ENCODE measurements at regions not wholly inside any gene's neighbourhood (a gene's known extent, or its start where the extent isn't known, plus 50 kb on each side); places are given as distances from the start of the nearest gene placed in this dataset.

DNA sequence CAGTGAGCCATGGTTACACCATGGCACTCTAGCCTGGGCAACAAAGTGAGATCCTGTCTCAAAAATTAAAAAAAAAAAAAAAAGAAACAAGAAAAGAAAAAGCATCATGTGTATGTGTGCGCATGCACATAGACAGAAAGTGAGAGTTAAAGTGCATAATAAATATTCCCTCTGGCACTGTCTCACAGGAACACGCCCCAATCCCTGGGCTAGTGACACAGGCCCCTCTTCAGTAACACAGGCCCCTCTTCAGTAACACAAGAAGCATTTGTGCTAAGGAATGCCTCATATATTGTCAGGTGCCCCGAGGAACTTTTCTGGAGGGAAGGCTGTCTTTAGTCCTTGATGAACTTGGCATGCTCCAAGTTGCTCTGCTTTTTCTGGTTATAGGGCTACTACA, 57.5 kb downstream of the RPL27A start:
- no peak for DNase-seq

DNA sequence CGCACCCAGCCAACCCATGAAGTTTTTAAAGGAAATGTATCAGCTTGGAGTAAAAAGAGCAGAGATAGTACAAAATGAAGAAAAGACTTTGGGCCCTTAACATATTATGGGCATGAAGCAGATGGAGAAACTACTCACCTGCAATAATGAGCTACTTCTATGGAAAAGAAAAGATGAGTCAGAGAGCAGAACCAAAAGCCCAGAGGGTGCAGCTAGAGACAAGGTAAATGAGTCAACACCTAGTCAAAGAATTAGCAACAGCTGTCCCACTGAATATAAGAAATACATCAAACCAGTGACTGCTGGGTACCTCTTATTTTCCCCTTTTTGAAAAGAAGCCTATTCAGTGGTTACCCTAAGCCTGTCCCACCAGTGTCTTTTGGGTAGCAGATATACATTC, 61.8 kb downstream of the RPL27A start:
- no peak for DNase-seq

DNA sequence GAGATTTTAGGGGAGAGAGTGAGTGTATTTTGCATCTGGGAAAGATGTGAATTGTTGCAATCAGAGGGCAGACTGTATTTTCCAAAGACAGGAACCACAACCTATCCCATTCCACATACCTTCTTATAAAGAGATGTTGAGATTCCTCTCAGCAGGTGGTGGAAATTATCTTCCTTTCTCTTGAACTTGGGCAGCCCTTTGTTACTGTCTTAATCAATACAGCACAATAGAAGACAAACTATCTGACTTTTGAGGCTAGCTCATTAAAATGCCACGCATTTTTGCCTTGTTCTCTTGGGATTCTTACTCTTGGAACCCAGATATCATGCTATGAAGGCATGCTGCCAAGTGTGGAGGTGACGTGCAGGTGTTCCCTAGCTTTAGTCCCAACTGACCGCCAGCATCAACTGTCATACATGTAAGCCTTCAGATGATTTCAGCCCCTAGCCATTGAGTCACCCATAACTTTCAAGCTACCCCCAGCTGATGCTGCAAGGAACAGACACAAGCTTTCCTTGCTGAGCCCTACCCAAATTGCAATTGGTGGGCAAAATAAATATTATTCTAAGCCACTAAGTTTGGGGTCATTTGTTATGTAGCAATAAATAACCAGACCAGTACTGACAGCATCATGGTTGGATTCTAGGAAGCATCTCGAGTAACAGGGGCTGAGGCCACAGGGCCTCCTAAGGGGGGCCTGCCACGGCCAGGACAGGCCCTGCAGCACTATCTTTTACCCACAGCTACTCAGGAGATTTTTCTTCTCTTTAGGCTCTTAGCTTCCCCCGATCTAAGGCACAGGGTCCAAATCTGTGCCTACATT, 63.0 kb downstream of the RPL27A start:
- DNase-seq, result no peak

DNA sequence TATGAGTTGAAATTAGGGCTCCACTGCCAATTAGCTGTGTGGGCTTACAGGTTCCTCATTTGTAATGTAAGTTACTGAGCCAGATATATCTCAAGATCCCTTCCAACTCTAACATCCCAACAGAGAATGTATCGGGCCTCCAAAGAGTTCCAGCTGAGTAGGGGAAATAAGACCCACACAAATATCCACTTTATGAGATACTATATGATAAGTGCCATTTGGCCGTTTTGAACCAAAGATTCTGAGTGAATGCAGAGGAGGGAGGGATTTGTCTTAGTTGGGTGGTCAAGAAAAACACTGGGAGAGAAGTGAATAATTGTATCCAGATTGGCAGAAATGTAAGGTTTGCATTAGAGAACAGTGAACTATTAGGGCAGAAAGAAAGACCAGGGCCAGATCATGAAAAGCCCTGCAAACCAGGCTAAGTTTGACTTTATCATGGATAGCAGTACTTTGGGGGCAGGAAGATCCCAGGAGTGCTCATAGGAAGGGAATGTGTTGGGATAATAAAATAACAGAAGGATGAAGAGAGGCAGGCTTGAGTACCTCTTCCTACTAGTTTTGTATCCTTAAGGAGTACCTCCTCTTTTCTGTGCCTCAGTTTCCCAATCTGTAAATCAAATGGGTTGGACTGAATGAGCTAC, 63.9 kb downstream of the RPL27A start:
- DNase-seq, result no peak

DNA sequence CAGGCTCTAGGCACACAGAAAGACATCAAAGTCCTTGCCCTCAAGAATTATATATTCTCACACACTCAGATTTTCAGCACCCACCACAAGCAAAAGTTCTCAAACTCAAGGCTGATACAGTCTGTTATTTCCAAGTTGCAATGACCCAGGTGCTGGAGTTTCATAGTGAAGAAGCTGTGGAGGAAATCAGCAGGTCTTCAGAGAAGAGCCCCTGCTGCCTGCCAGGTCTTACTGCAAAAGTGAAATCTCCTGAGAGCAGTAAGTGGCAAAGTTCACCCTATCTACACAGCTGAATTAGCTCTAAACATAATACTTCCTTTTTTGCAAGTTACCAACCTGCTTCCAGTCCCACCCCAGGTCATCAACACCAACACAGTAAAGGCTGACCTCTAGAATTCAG, 64.6 kb downstream of the RPL27A start:
- no peak for DNase-seq

DNA sequence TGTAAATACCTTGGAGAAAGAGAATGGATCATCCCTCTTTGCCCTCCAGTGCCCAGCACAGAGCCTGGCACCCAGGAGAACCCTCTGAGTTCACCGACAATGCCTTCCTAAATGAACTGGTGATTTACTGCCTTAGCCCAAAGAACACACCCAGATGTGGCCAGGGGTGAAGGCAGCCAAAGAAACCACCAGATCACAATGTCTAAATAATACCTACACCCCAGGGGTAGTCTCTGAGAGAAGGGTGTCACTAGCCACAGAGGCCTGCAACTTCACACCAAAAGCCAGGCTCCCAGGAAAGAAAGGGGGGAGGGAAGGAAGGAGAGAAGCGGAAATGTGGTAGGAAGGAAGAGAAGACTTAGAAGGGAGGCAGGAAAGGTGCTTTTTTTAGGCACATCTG, 65.7 kb downstream of the RPL27A start:
- DNase-seq, result no peak

DNA sequence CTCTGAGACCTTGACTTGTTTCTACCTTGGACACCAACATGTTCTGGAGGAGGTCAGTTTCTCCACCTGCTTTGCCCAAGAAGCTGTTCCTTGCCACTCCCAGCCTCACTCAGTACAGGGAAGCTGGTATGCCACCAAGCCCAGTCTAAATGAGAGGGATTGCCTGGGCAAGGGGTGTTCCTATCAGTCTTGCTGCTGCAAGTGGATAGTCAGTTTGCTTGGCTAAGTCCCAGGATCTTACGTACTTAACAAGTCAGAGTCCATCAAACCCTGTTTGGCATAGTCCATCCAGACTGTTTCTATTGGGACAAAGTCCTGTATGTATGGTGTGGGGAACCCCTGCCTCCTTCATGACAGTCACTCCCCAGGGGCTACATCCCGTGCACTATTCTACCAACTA, 66.6 kb downstream of the RPL27A start:
- no peak for DNase-seq

DNA sequence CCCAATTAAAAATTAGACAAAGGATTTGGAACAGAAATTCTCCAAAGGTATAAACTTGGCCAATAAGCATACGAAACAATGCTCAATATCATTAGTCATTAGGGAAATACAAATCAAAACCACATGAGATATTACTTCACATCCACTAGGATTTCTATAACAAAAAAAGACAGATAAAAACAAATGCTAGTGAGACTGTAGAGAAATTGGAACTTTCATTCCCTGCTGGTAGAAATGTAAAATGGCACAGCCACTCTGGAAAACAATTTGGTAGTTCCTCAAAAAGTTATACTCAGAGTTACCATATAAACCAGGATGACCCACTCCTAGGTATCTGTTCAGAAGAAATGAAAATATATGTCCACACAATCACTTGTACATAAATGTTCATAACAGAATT, 71.6 kb downstream of the RPL27A start:
- DNase-seq, result peak; percentile 47

DNA sequence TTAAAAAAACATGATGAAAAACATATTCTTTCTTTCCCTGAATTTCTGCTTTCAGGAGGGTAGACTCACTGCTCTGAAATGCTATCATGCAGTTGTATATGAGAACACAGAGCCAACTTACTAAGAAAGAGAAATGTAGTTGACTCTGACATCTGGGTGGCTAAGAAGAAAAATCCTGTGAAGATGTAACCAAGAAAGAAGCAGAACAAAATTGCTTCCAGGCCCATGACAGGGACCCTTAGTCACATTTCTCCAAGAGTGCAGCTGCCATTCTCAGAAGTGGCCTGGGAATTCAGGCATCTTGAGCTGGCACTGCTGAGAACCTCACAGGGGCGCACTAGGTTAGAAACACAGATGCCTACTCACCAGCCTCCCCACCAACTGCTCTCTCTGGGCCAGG, 73.6 kb downstream of the RPL27A start:
- no peak for DNase-seq

DNA sequence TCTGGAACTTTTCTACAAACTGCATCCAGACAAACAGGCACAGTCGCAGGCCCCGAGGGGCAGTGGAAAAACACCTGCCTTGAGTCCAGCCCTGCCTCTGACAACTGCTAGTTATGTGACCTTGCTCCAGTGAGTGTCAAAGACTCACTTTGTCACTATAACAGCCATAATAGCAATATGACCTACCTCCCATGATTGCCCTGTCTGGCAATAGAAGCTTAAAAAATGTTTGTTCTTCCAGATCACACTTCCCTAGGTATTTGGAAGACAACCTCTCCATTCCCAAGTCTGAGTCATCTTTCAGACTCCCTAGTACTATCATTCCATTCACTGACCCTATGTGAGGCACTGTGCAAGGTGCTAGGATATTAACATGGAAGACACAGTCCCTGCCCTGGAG, 74.5 kb downstream of the RPL27A start:
- DNase-seq, result no peak

DNA sequence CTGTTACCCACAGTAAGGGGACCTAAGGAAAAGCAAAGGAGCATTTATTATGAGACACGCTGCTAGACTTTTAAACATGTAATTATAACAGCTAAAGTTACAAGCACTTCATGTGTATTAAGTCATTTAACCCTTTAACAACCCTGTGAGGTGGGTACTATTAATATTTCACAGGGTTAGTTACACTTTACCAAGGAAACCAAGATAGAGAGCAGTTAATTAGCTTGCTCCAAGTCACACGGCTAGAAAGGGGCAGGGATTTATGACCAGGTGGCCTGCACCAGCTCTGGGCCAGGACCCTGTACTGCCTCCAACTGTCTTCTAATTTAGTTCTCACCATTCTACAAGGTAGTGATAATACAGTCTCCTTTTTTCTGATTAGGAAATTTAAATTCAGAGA, 74.9 kb downstream of the RPL27A start:
- no peak for DNase-seq

DNA sequence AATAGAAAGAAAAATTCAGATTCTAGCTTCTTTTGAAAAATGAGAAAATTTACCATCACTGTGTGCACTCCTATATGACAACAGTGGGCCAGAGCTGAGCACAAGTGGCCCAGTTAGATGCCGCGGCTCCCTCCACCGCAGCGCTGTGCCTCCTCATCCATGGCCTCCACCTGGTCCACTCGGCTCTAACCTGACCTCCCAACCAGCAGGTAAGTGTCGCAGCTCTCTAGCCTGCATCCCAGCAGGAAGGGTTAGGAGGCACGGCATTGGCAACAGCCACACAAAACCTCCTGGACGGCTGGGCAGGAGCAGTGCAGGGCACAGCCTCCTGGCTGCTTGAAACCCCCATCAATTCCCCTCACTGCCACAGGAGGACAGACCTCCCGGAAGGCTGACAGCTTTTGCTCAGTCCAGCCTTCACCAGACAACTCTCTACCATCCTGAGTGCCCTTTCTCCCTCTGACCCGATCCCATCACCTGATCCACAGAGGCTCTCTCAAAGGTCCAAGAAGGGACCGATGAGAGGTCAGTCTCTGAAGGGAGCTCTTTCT, 76.1 kb downstream of the RPL27A start:
- no peak for DNase-seq

DNA sequence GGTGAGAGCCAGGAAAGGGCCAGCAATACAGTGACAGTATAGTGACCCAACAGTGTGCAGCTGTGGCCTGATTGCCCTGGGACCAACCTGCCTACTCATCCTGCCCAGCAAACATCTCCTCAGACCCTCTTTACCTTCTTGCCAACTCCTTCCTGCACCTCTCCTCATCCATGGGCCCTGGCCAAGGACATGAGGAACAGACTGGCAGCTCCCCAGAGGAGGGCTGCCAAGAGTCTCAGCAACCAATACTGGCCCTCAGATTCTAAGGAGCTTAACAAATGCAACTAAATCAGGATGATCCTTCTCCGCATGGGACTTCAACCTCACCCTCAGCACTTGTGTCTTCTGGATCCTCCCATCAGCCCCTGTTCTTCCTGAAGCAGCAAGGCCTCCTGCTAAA, 77.0 kb downstream of the RPL27A start:
- no peak for DNase-seq

DNA sequence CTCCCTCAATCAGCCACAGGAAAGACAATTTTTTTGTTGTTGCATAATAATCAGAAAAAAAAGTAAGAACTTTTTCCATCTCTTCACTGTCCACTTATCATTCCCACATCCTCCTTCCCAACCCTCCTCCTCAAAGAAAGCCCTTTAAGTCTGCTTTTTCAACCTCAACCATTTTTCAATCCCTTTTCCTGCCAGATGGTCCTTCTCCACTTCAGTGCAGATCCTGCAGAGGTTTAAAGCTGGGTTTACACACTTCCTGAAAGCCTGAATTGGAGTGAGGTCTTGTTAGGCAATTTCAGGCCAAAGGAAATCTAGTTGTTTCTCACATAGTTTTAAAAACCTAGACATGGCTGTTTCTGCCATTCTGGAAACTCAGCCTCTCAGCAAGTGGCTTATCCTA, 78.3 kb downstream of the RPL27A start:
- peak; percentile 18 for DNase-seq

DNA sequence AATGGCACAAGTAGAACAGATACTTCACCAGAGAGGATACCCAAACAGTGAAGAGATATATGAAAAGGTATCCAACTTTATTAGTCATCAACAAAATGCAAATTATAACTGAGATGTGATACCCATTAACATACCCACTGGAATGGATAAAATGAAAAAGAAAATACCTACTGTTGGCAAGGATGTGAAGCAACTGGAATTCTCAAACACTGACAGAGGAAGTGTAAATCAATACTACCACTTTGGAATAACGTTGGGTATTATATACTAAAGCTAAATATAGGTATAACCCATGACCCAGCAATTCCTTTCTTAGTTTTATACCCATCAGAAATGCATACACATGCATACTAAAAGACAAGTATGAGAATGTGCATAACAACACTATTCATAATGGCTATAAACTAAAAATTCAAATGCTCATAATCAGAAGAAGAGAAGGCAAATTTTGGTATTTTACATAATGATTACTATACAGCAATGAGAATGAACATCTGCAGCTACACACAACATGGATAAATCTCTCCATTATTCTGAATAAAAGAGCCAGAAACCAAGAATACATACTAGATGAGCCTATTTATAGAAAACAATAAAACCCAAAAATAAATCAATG, 80.6 kb downstream of the RPL27A start:
- DNase-seq, result no peak

DNA sequence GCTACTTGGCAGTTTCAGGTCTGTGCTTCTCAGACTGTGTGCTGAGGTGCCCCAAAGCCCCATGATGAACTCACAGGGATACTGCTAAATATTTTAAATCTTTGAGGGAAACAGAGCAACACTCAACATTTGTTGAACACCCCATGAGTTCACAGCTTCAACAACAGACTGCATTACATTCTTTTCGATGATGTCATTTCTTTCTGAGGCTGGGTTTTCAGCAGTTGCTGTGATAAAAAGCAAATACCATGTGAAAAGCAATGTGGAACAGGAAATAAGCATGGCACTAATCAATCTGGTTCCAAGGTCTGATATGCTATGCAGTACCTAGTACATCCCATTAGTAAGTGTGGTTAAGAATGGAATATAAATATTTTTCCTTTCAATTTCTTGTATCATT, 82.7 kb downstream of the RPL27A start:
- DNase-seq, result no peak

DNA sequence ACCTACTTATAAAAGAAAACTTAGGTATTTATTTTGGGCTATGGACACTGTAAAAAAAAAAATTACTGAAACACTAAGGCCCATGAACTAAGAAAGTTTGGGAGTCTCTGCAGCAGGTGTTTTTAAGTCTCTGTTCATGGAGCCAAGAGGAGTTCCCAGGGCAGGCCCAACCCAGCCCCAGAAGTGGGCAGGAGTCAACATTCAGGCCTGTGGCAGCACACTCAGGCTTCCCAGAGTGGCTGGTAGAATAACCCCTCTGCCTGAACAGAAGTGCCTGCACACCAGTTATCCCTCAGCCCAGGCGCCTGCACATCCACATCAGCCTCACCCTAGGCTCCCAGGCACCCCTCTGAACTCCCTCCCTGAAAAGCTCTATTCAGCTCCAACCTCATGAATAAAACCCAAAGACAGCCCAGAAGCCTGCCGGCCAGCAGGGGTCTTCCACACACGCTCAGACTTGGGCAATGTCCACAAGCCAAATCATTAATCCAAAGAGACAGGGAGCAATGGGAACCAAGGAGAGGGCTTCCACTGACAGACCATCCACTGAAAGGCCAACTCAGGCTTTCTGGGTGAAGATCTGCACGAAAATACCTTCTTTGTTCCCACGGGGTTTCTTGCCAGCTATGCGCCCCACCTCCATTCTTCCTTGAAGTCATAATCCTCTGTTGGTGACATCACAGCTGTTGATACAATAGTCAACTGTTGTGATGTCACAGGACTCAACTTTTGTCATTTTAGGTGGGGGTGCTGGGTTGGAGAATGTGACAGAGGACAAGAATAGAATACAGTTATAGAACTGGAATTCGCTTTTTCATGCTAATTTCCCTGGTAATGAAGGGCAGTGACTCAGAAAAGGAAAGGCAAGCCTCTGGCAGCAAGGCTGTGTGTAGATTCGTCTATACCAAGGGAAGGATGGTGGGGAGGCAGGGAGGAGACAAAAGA, 83.7 kb downstream of the RPL27A start:
- DNase-seq, result no peak

DNA sequence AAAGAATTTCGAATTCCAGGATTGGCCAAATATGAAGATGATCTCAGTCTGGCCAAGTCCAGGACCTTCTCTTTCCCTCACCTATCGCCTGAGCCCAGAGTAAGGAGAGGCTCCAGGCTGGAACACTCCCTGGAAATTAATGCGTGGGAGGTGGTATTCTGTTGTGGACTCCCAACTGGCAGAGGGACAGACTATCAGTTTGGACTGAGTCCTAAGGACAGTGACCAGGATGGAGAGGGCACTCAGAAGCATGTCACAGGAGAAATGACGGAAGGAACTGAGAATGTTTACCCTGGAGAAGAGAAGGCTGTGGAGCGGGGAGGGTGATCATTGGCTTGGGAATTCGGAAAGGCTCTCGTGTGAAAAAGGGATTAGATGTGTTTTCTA, 84.4 kb downstream of the RPL27A start:
- DNase-seq, result no peak

DNA sequence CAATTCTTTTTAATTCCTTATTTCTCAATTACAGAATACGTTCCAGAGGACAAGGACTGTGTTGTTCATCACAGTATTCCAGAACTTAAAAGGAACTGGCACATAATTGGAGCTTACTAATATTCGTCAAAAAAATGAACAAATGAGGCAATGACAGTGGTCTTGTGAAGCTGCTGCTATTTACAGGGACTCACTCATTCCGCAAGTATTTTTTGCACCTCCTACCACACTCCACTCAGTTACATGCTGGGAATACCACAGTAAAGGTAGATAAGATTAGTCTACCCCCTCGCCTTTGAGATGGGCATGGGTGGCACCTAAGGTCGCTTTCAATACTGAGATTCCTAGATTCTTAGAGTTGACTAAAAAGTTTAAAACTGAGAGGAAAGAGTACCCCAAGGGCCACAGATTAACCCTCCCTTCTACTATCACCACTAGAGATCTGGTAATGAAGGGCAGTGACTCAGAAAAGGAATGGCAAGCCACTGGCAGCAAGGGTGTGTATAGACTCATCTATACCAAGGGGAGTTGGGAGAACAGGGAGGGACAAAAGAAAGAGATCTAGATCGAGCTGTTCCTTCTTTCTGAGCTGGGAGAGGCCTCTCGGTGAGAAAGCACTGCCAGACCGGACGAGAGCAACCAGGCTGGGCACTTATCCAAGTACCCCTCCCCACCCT, 85.0 kb downstream of the RPL27A start:
- DNase-seq, result no peak

DNA sequence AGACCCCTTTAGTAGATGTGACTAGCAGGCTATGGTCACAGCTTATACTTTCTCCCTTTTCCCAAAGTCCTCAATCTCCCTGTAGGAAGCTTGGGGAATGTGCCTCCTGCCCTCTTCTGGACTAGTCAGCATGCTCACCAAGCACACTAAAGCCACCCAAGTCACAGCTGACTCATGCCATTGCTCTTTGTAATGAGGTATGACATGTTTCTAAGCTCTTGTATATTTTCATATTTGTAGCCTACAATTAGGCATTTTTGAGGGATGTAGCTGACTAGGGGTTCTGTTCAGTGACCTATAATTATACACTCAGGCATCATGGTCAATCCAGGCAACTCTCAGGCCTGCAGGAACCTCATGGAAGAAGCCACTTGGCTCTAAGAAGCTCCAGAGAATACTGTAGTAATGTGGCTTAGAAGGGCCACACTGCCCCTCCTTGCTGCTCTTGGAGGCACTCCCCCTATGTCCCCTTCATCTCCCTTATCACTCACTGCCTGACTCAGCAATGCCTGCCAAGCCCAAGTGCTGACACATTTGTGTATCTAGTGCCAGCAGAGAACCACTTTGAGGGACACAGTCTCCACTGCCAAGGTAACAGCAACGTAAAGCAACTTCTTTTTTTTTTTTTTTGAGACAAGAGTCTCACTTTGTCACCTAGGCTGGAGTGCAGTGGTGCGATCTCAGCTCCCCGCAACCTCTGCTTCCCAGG, 86.2 kb downstream of the RPL27A start:
- peak; percentile 10 for DNase-seq
